Epithelial cell of prostate (primary cell): ENCODE measurements at regions not wholly inside any gene's neighbourhood (a gene's known extent, or its start where the extent isn't known, plus 50 kb on each side); places are given as distances from the start of the nearest gene placed in this dataset.
A peak's percentile ranks its signal among the peaks of the same experiment; 100 is the strongest.
"Not testable (repeated sequence)": the region's sequence is repeated elsewhere in the genome, so short reads cannot be mapped to it uniquely, and the experiment has no call there.

Experiments used
- DNase-seq: peaks from one replicate; pipeline ENCODE4 v3.0.0-alpha.2; 2011; ENCODE audit warnings: low read depth, low spot score
- H3K27ac ChIP-seq: fragments of 450-650 bp; 2 replicates; pipeline ENCODE4 v1.5.1; 2017; ENCODE audit warnings: mild to moderate bottlenecking

DNA sequence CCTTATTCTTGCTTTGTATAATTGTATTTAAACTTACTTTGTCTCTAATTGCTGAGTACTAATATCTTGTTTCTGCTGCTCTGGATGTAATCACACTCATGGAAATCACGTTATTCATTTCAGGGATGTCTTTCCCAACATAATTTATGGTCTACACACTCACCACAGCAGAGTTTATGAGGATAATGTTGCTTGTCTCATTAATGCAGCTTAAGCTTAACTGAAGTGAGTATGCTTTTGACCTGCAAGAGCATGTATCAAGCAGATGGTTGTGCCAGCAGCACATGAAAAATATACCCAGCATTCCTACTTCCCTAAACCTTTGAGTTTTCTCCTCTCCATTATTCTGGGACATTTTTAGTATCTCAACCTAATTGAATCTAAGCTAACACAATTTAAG is 1080.9 kb downstream of the SLITRK5 start:
- no peak for DNase-seq
- H3K27ac ChIP-seq = no peak overlapping the region

GRCh38 chr13:88754141-88754540 is 1083.0 kb downstream of the SLITRK5 start:
- no peak overlapping the region for H3K27ac ChIP-seq
- no peak for DNase-seq

DNA sequence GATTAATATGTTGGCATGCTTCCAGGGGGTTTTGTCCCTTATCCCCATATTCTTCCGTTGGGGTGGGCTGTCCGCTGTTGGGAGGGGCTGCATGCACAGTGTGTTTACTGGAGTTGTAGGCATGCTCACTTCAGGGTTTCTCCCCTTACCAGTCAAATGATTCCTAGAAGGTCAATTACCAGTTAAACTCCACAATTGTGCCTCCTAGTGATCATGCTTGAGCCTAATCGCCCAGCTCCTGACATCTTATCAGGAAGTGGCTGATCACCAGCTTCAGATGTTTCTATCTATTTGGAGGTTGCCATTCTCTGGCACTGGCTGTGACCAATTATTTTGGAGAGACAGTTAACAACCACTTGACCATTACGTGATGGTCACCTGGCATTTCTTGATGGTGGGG is 1090.0 kb downstream of the SLITRK5 start:
- H3K27ac ChIP-seq = no peak overlapping the region
- no peak for DNase-seq

- no peak for DNase-seq
- no peak overlapping the region for H3K27ac ChIP-seq
Measured at GRCh38 chr13:88764103-88764502, 1092.9 kb downstream of the SLITRK5 start.

DNA sequence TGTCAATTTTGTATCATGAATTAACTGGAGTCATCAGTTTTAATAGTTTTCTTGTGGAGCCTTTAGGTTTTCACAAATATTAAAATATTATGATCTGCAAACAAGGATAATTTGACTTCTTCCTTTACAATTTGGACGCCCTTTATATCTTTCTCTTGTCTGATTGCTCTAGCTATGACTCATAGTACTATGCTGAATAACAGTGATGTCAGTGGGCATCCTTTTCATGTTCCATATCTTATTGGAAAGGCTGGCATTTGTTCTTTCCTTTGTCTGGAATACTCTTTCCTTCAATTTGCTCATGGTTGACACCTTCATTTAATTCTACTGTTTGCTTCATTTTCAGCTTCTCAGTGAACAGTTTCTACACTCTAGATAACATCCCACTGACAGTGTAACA is 1129.3 kb downstream of the SLITRK5 start:
- no peak overlapping the region for H3K27ac ChIP-seq
- no peak for DNase-seq

DNA sequence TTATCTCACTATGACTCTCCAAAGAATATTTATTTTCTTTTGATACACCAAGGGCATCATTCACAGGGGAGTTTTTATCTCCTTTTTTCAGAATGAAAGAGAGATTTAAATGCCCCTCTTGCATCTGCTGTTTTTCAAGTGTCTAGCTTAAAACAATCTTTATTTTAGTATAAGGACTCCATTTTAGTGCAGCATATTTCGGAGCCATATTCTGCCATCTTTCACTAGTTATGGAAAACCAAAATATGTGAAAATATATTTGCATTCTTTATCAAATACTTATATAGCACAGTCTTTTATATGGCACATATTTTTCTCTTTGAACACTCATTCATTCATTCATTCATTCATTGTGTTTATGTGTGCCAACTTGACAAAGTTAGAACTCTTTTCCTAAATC is 1130.2 kb downstream of the SLITRK5 start:
- H3K27ac ChIP-seq = no peak overlapping the region
- DNase-seq = no peak

DNA sequence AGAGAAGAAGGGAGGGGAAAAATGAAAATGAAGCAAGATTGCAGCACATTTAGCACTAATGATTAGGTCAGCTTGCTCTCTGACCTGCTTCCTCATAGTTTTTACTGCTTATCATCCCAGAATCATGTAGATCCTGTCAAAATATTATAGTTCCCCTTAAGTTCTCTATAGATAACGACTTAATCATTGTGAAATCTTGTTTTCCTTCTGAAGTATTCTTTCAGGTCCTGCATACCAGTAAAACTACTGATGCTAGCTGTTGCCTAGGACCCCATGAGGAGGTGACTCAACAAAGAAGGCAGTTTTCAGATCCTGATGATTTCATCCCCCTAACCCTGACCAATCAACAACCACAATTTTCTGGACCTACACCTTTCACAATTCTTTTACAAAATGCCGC is 1131.7 kb downstream of the SLITRK5 start:
- DNase-seq = no peak
- H3K27ac ChIP-seq = no peak overlapping the region

DNA sequence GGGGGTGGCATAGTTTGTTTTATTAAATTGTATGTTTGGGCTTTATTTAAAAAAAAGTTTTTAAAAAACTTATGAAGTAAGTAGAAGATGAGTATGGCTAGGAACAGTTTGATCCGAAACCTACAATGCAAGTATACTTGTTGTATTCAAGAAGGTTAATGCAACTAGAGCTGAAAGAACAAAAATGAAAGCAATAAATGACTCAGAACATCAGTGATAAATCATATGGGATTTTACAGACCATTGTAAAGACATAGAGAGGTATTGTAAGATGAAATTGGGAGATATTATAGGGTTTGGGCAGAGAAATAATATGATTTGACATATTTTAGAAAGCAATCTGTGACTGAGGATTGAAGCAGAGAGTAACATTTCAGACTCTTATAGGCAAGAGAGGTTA is 1135.3 kb downstream of the SLITRK5 start:
- DNase-seq = no peak

DNA sequence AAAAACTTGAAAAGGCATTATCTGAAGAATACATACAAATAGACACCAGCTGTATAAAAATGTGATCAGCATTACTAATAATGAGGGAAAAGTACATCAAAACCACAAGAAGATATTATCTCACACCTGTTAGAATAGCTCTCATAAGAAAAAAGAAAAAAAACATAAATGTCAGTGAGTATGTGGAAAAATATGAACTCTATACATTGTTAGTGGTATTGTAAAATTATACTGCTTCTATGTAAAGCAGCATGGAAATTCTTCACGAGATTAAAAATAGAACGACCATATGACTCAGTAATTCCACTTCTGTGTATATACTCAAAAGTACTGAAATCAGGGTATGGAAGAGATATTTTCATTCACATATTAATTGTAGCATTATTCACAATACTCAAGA is 1146.4 kb downstream of the SLITRK5 start:
- no peak overlapping the region for H3K27ac ChIP-seq
- DNase-seq = no peak

More for the DNA sequence above, 1135.3 kb downstream of the SLITRK5 start:
- no peak overlapping the region for H3K27ac ChIP-seq

DNA sequence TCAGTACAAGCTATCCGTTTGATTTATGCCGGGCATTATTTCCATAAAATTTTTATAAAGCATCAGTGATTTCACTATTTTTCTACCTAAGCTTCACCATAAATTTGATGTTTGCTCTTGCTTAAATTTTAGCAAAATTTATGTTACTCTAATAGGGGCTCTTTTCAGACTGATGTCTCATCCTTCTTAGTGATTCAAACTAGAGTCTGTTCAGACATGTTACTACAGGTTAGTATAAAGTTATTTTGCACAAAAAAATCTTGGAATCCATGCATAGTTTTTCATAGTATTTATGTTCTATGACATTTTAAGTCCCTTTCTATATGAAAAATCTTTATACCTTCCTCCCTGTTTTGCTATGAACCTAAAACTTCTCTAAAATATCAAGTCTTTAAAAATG is 1151.9 kb downstream of the SLITRK5 start:
- H3K27ac ChIP-seq = no peak overlapping the region
- no peak for DNase-seq

DNA sequence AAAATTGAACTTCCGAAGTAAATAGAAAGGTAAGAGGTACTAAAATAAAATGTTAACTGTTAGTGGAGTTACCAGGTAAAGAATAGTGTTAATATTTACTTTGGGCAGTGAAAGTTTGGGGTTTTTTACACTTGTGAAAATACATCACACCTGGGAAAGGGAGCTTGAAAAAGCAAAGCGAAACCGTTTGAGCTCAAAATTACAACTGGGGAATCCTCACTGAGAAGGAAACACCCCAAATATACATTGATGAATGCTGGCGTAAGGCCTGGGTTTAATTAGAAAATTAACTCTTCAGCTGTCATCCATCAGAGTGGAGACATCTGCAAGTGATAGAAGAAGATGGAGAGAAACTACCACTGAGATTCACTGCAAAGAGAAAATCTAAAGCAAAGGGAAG is 1153.0 kb downstream of the SLITRK5 start:
- no peak overlapping the region for H3K27ac ChIP-seq
- DNase-seq = no peak

GRCh38 chr13:88840085-88840484 is 1168.9 kb downstream of the SLITRK5 start:
- no peak overlapping the region for H3K27ac ChIP-seq
- DNase-seq = no peak

DNA sequence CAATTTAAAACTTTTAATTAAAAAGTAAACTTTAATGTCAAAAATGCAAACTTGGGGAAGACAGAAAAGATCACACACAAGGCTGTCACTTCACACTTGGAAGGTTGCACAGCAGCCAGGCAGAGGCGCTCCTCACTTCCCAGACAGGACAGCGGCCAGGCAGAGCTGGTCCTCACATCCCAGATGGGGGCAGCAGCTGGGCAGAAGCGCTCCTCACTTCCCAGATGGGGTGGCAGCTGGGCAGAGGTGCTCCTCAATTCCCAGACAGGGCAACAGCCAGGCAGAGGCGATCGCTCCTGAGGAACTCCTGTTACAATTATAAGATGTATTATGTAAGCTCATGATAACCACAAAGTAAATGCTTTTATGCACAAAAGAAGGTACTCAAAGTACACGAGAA is 1181.1 kb downstream of the SLITRK5 start:
- not testable (repeated sequence) for DNase-seq, H3K27ac ChIP-seq

DNA sequence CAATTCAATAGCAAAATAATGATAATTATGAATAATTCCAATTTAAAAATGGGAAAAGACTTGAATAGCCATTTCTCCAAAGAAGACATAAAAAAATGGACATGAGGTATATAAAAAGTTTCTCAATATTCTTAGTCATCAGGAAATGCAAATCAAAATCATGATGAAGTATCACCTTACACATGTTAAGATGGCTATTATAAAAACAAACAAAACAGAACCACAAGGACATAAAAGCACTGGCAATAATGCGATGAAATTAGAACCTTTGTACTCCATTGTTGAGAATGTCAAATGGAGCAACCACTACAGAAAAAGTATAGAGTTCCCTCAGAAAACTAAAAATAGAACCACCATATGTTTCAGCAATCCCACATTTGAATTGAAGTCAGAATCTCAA is 1186.1 kb downstream of the SLITRK5 start:
- DNase-seq = no peak
- no peak overlapping the region for H3K27ac ChIP-seq

DNA sequence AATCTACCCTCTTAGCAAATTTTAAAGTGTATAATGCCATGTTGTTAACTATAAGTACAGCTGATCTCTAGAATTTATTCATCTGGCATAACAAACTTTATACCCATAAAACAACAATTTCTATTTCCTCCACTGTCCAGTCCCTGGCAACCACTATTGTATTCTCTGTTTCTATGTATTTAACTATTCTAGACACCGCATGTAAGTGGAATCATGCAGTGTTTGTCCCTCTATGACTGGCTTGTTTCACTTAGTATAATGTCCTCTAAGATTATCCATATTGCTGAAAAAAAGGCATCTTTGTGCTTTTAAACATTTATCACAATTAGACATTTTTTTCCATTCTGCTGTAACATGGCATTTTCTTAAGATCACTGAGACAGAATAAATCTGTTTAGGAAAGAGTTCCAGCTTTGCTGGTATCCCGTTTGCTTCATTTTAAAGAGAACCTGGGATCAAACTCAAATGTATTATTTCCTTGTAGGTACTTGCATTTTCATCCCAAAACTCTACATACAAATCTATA is 1191.0 kb downstream of the SLITRK5 start:
- DNase-seq = no peak
- no peak overlapping the region for H3K27ac ChIP-seq

DNA sequence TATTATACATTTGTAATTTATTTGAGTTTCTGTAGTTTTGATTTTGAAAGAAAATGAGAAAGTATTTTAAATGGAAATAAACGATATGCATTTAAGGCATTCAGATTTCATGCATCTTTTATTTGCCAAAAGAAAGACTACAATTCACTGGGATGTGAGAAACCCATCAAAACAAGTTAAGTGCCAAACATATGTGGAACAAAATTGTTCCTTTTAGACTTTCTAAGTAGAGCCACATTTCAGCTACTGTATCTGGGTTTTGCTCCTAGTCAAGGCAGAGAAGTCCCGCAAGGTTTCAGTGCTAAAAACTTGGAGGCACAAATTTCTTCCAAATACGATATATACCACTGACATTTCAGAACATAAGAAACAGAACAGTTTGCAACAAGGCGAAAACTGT is 1191.9 kb downstream of the SLITRK5 start:
- no peak overlapping the region for H3K27ac ChIP-seq
- no peak for DNase-seq

DNA sequence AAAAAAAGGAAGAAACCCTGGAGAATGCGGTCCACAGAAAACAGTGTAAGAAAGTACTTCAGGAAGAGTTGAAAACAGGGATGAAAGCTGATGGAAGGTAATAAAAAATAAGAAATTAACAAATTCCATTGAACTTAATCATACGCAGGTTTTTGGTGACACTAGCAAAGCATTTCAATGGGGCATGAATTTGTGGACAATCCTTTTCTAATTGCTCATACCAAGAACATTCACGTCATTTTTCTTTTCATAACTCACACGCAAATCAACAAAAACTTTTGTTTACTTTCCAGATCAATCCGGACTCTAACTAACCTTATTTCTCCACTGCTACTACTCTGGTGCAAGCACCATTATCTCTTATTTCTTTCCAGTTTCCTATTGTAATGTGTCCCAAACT is 1195.0 kb downstream of the SLITRK5 start:
- DNase-seq = no peak
- H3K27ac ChIP-seq = no peak overlapping the region

- H3K27ac ChIP-seq = no peak overlapping the region
- no peak for DNase-seq
Measured at GRCh38 chr13:88883741-88884140, 1212.6 kb downstream of the SLITRK5 start.

DNA sequence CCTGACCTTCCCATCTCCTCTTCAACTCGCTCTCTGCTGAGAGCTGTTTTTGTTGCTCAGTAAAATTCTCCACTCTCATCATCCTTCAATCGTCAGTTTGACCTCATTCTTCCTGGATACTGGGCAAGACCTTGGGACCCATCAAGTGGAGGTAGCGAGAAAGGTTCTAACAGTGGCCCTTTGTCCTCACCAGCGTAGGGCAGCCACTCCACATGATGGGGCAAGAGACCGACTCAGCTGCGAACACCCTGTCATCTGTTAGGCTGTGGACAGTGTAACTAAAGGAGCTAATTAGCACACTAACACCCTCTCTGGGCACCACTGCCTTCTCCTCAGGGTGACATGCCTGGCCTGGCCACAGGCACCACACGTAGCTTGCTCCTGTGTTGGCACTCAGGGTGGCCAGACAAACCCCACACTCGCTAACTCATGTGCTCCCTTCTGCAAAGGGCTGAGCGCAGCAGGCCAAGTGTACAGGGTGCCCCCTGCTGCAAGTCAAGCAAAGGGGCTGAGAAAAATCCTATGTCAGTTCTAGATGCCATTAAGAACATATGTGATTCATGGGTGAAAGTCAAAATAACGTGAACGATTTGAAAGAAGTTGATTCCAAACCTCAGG is 1216.0 kb downstream of the SLITRK5 start:
- no peak for DNase-seq

GRCh38 chr13:88895261-88895941 is 1224.2 kb downstream of the SLITRK5 start:
- H3K27ac ChIP-seq = no peak overlapping the region
- no peak for DNase-seq

More for the DNA sequence above, 1216.0 kb downstream of the SLITRK5 start:
- H3K27ac ChIP-seq = no peak overlapping the region

DNA sequence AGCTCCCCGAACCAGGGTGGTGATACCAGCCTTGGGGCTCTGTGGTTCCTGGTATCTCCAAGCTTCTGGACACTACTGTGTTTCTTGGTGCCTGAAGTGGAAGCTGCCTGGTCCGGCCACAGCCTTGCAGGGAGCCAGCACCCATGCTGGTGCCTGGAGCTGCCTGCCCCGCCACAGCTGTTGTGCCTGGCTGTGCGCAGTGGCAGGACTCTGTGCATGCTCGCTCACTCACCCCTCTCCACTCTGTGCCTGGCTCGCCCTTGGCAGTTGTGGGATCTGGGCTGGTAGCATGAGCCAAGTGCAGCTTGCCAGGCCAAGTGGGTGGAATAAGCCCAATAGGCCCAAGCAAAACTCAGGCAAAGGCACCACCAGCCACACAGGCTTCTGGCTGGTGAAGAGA is 1225.3 kb downstream of the SLITRK5 start:
- DNase-seq = no peak
- no peak overlapping the region for H3K27ac ChIP-seq

DNA sequence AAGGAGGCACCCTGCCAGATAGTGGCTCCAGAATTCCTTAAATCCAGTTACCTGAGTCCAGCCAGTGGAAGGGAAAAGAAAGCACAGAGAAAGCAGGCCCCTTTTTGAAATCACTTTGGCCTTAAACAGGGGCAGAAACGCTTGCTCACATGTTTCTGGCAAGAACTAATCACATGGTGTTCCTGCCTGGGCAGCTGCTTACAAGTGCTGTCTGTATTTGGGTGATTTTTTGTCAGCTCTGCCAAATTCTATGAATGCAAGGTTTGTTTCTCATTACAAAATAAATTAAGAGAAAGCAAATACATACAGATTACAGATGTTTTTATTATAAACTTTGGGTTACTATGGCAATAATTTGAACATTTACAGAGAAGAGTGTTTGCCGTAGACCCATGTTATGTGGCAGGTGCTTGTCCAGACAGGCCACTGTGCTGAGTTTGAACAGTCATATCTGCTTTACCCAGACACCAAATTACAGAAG is 1237.8 kb downstream of the SLITRK5 start:
- peak; percentile 16 for DNase-seq
- peak overlapping the region; percentile 28 for H3K27ac ChIP-seq
